ENCODE measurements at regions not wholly inside any gene's neighbourhood (a gene's known extent, or its start where the extent isn't known, plus 50 kb on each side); places are given as distances from the start of the nearest gene placed in this dataset.

DNA sequence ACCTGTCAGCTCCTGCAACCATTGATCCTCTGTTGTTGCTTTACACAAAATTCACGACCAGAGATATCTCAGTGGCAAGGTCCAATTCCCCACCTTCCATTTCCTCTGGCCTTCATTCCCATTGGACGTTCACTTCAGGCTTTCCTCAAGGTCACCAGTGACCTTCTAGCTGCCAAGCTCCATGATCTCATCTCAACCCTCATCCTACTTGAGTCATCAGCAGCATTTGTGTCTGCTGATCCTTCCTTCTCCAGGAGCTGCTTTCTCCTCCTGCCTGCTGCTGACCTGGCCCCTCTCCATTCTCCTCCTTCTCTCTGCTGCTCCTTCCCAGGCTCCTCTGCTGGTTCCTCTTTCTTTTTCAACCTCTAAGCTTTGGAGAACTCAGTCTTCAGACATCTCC, 66.2 kb upstream of the C10orf90 start:
- Histone ChIP-seq H3K27ac (ENCODE audit: low read length) (no peak overlapping the region), H3K36me3 (ENCODE audit: control insufficient read depth, insufficient read depth, low read length) (no peaks in the 10 kb centered on the region), H3K4me3 (ENCODE audit: low read depth in 2 of 2, low read length in 2 of 2) (no peak overlapping the region), H3K4me1 (ENCODE audit: control insufficient read depth, insufficient read depth, low read length) (no peaks in the 10 kb centered on the region), H3K9me3 (ENCODE audit: control insufficient read depth, insufficient read depth, low read depth, low read length) (no peaks in the 10 kb centered on the region), H3K27me3 (ENCODE audit: control insufficient read depth, insufficient read depth, low read length) (peaks cover 46% of the 10 kb centered on the region)
- intact Hi-C loops (cut with micrococcal nuclease; ENCODE audit: unreplicated experiment) (no loop called here), in situ Hi-C loops (cut with HindIII; ENCODE audit: low pct_unique_long_range_greater_than_20kb, low sequenced_read_pairs) (no loop called here)
- ChIA-PET CTCF (no interaction called here), POLR2A (no interaction called here)
- TF ChIP-seq, protein P1, sequence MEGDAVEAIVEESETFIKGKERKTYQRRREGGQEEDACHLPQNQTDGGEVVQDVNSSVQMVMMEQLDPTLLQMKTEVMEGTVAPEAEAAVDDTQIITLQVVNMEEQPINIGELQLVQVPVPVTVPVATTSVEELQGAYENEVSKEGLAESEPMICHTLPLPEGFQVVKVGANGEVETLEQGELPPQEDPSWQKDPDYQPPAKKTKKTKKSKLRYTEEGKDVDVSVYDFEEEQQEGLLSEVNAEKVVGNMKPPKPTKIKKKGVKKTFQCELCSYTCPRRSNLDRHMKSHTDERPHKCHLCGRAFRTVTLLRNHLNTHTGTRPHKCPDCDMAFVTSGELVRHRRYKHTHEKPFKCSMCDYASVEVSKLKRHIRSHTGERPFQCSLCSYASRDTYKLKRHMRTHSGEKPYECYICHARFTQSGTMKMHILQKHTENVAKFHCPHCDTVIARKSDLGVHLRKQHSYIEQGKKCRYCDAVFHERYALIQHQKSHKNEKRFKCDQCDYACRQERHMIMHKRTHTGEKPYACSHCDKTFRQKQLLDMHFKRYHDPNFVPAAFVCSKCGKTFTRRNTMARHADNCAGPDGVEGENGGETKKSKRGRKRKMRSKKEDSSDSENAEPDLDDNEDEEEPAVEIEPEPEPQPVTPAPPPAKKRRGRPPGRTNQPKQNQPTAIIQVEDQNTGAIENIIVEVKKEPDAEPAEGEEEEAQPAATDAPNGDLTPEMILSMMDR (IDR thresholded peaks at IDR 0.05) = no peak
- TF ChIP-seq TCF7L2 (IDR thresholded peaks at IDR 0.05; ENCODE audit: low read depth, low read length) = no peak
- no peak for TF ChIP-seq POLR2AphosphoS5 (IDR thresholded peaks at IDR 0.05; ENCODE audit: low read depth, low read length)
- TF ChIP-seq SIN3A (IDR thresholded peaks at IDR 0.05; ENCODE audit: borderline replicate concordance, insufficient read depth, low read depth, low read length) = no peak
- TF ChIP-seq, protein P2, sequence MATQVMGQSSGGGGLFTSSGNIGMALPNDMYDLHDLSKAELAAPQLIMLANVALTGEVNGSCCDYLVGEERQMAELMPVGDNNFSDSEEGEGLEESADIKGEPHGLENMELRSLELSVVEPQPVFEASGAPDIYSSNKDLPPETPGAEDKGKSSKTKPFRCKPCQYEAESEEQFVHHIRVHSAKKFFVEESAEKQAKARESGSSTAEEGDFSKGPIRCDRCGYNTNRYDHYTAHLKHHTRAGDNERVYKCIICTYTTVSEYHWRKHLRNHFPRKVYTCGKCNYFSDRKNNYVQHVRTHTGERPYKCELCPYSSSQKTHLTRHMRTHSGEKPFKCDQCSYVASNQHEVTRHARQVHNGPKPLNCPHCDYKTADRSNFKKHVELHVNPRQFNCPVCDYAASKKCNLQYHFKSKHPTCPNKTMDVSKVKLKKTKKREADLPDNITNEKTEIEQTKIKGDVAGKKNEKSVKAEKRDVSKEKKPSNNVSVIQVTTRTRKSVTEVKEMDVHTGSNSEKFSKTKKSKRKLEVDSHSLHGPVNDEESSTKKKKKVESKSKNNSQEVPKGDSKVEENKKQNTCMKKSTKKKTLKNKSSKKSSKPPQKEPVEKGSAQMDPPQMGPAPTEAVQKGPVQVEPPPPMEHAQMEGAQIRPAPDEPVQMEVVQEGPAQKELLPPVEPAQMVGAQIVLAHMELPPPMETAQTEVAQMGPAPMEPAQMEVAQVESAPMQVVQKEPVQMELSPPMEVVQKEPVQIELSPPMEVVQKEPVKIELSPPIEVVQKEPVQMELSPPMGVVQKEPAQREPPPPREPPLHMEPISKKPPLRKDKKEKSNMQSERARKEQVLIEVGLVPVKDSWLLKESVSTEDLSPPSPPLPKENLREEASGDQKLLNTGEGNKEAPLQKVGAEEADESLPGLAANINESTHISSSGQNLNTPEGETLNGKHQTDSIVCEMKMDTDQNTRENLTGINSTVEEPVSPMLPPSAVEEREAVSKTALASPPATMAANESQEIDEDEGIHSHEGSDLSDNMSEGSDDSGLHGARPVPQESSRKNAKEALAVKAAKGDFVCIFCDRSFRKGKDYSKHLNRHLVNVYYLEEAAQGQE (IDR thresholded peaks at IDR 0.05; ENCODE audit: insufficient read depth in 1 of 2, low read depth in 2 of 2, low read length in 1 of 2) = no peak
- no TSS peak for BruUV-seq (replicated peaks)
- no peak for ATAC-seq
- no peak for DNase-seq (ENCODE audit: low read depth, low spot score)

DNA sequence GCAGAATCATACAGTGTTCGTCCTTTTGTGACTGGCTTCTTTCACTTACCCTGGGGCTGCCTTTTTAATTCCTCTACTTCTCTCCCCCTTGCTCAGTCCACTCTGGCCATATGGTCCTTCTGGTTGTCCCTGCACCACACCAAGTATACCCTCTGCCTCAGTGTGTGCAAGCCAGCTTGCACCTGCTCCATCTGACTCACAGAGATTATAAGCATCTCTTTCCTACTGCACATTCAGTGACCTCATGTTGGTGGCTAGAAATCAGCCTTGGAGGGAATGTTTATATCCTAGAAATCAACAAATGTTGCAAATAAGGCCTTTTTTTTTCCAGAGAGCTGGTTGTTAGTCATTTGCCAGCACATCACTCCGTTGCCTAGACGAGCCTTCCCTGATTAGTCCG, 67.5 kb upstream of the C10orf90 start:
- in situ Hi-C loops (cut with HindIII; ENCODE audit: low pct_unique_long_range_greater_than_20kb, low sequenced_read_pairs) (no loop called here), intact Hi-C loops (cut with micrococcal nuclease; ENCODE audit: unreplicated experiment) (no loop called here)
- peaks cover 49% of the 10 kb centered on the region for H3K27me3 ChIP-seq (ENCODE audit: control insufficient read depth, insufficient read depth, low read length)
- CTCF ChIA-PET = no interaction called here
- TF ChIP-seq, protein P2 (IDR thresholded peaks at IDR 0.05; ENCODE audit: insufficient read depth in 1 of 2, low read depth in 2 of 2, low read length in 1 of 2) = no peak
- TF ChIP-seq, protein P1 (IDR thresholded peaks at IDR 0.05) = no peak
- no peak for TF ChIP-seq TCF7L2 (IDR thresholded peaks at IDR 0.05; ENCODE audit: low read depth, low read length)
- TF ChIP-seq POLR2AphosphoS5 (IDR thresholded peaks at IDR 0.05; ENCODE audit: low read depth, low read length) = no peak
- TF ChIP-seq SIN3A (IDR thresholded peaks at IDR 0.05; ENCODE audit: borderline replicate concordance, insufficient read depth, low read depth, low read length) = no peak
- BruUV-seq (replicated peaks) = no TSS peak
- H3K27ac ChIP-seq (ENCODE audit: low read length) = no peak overlapping the region
- no peak overlapping the region for H3K4me3 ChIP-seq (ENCODE audit: low read depth in 2 of 2, low read length in 2 of 2)
- H3K36me3 ChIP-seq (ENCODE audit: control insufficient read depth, insufficient read depth, low read length) = no peaks in the 10 kb centered on the region
- H3K4me1 ChIP-seq (ENCODE audit: control insufficient read depth, insufficient read depth, low read length) = no peaks in the 10 kb centered on the region
- POLR2A ChIA-PET = no interaction called here
- DNase-seq (ENCODE audit: low read depth, low spot score) (no peak), ATAC-seq (no peak)
- no peaks in the 10 kb centered on the region for H3K9me3 ChIP-seq (ENCODE audit: control insufficient read depth, insufficient read depth, low read depth, low read length)

Measured in Panc1 (cell line).